ENCODE measurements at regions not wholly inside any gene's neighbourhood (a gene's known extent, or its start where the extent isn't known, plus 50 kb on each side); places are given as distances from the start of the nearest gene placed in this dataset.
A peak's percentile ranks its signal among the peaks of the same experiment; 100 is the strongest.

- TF ChIP-seq MEIS2 (CRISPR knock-in tag; IDR thresholded peaks at IDR 0.05), result no peak; the same call in 1 of the 2 replicates
- no peak for TF ChIP-seq XBP1 (CRISPR knock-in tag; IDR thresholded peaks at IDR 0.05)
- no peak; the same call in 1 of the 2 replicates for TF ChIP-seq KMT2B (CRISPR knock-in tag; IDR thresholded peaks at IDR 0.05)
- TF ChIP-seq MAZ (IDR thresholded peaks at IDR 0.05; ENCODE audit: borderline replicate concordance, low read depth, low read length), result 0 out of 2 replicates have a peak, but pooled peaks have one; percentile 51
- TF ChIP-seq MAZ (CRISPR knock-in tag; IDR thresholded peaks at IDR 0.05; ENCODE audit: low read depth), result peak; percentile 84; the same call in 1 of the 2 replicates
- no peak for TF ChIP-seq MAFK (conservative IDR thresholded peaks at IDR 0.05 in 1 of 2, IDR thresholded peaks at IDR 0.05 in 1 of 2; ENCODE audit: low read length in 2 of 2)
- no peak for TF ChIP-seq ZFP62 (CRISPR knock-in tag; IDR thresholded peaks at IDR 0.05)
- no peak; the same call in 1 of the 2 replicates for TF ChIP-seq ZNF362 (CRISPR knock-in tag; IDR thresholded peaks at IDR 0.05; ENCODE audit: borderline replicate concordance)
- no peak for TF ChIP-seq KAT2B (IDR thresholded peaks at IDR 0.05; ENCODE audit: borderline replicate concordance, low read depth, low read length)
- TF ChIP-seq HOXA9 (CRISPR knock-in tag; IDR thresholded peaks at IDR 0.05; ENCODE audit: borderline replicate concordance), result no peak
- TF ChIP-seq CAMTA2 (CRISPR knock-in tag; IDR thresholded peaks at IDR 0.05; ENCODE audit: borderline replicate concordance), result no peak
- TF ChIP-seq MAF1 (CRISPR knock-in tag; IDR thresholded peaks at IDR 0.05; ENCODE audit: borderline replicate concordance), result no peak
- TF ChIP-seq ARID5B (CRISPR knock-in tag; IDR thresholded peaks at IDR 0.05), result peak; percentile 50
- no peak for TF ChIP-seq HMG20B (CRISPR knock-in tag; conservative IDR thresholded peaks at IDR 0.05)
- no peak for TF ChIP-seq REXO4 (CRISPR knock-in tag; IDR thresholded peaks at IDR 0.05; ENCODE audit: borderline replicate concordance)
- TF ChIP-seq ZNF138 (CRISPR knock-in tag; IDR thresholded peaks at IDR 0.05; ENCODE audit: low read depth), result peak; percentile 79
- TF ChIP-seq HINFP (CRISPR knock-in tag; IDR thresholded peaks at IDR 0.05; ENCODE audit: low read depth), result peak; percentile 65
- TF ChIP-seq ZBTB26 (CRISPR knock-in tag; IDR thresholded peaks at IDR 0.05; ENCODE audit: borderline replicate concordance), result peak; percentile 58; the same call in 1 of the 2 replicates
- TF ChIP-seq ZNF451 (CRISPR knock-in tag; IDR thresholded peaks at IDR 0.05), result no peak
- TF ChIP-seq ZBTB44 (CRISPR knock-in tag; IDR thresholded peaks at IDR 0.05), result no peak
These were observed 176.0 kb downstream of the MRPL14 start (continued) for GRCh38 chr6:43951063-43951755.
